Suprapubic skin (tissue), 3 donors: ENCODE measurements at regions not wholly inside any gene's neighbourhood (a gene's known extent, or its start where the extent isn't known, plus 50 kb on each side); places are given as distances from the start of the nearest gene placed in this dataset.

ENCODE experiments used
- POLR2A ChIP-seq, 2 donors: fragments of 450-650 bp; IDR thresholded peaks; one replicate each; pipeline ENCODE4 v1.6.1; 2017; ENCODE audit warnings: antibody characterized with exemption in 2 of 2, mild to moderate bottlenecking in 2 of 2, moderate library complexity in 2 of 2
- TF ChIP-seq, protein P1 (sequence below), 2 donors: fragments of 200-600 bp in 1 of 2; fragments of 450-650 bp in 1 of 2; sonication (generic) in 1 of 2; IDR thresholded peaks; one replicate each; pipeline ENCODE4 v1.5.1; 2016 to 2019; ENCODE audit warnings: antibody characterized with exemption in 2 of 2, mild to moderate bottlenecking in 1 of 2, moderate library complexity in 1 of 2

DNA sequence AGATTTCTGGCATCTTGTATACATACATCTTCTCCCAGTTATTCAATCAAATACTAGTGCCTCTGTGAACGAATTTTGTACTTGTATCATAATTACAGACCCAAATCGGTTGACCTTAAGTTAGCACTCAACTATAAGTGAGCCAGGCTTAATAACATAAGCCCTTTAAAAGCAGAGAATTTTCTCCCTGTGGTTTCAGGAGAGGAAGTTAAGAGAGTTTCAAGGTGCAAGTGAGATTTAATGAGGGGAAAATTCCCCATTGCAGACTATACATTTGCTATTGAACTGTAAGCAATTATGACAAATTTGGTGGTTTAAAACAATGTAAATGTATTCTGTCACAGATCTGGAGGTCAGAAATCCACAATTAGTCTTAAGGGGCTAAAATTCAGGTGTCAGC is 261.9 kb upstream of the NREP start:
- TF ChIP-seq, protein P1, sequence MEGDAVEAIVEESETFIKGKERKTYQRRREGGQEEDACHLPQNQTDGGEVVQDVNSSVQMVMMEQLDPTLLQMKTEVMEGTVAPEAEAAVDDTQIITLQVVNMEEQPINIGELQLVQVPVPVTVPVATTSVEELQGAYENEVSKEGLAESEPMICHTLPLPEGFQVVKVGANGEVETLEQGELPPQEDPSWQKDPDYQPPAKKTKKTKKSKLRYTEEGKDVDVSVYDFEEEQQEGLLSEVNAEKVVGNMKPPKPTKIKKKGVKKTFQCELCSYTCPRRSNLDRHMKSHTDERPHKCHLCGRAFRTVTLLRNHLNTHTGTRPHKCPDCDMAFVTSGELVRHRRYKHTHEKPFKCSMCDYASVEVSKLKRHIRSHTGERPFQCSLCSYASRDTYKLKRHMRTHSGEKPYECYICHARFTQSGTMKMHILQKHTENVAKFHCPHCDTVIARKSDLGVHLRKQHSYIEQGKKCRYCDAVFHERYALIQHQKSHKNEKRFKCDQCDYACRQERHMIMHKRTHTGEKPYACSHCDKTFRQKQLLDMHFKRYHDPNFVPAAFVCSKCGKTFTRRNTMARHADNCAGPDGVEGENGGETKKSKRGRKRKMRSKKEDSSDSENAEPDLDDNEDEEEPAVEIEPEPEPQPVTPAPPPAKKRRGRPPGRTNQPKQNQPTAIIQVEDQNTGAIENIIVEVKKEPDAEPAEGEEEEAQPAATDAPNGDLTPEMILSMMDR (IDR thresholded peaks at IDR 0.05): no peak
- TF ChIP-seq POLR2A (IDR thresholded peaks at IDR 0.05): no peak
